ENCODE measurements at regions not wholly inside any gene's neighbourhood (a gene's known extent, or its start where the extent isn't known, plus 50 kb on each side); places are given as distances from the start of the nearest gene placed in this dataset.

- no peaks in the 10 kb centered on the region for H3K36me3 Mint-ChIP-seq (ENCODE audit: low read depth)
- POLR2A ChIA-PET = no interaction called here
- H3K27me3 Mint-ChIP-seq = peaks cover 2% of the 10 kb centered on the region
- CTCF ChIA-PET = no interaction called here
- H3K4me1 Mint-ChIP-seq = no peaks in the 10 kb centered on the region
- H3K4me3 Mint-ChIP-seq = no peak overlapping the region
- peaks cover 4% of the 10 kb centered on the region for H3K9me3 Mint-ChIP-seq
- no peak for DNase-seq
- no peak for ATAC-seq (ENCODE audit: low read depth)
- no peak overlapping the region for H3K27ac Mint-ChIP-seq
- no peak for TF ChIP-seq CTCF (IDR thresholded peaks at IDR 0.05)
- intact Hi-C loops (cut with micrococcal nuclease) = no loop called here
Measured at GRCh38 chr10:47231414-47231813, 68.6 kb upstream of the GDF10 start.

GRCh38 chr10:47233631-47234030 is 66.4 kb upstream of the GDF10 start:
- Mint-ChIP-seq H3K27me3 (no peaks in the 10 kb centered on the region), H3K36me3 (ENCODE audit: low read depth) (no peaks in the 10 kb centered on the region), H3K4me1 (no peaks in the 10 kb centered on the region), H3K9me3 (peaks cover 3% of the 10 kb centered on the region), H3K27ac (no peak overlapping the region), H3K4me3 (no peak overlapping the region)
- ChIA-PET POLR2A (no interaction called here), CTCF (no interaction called here)
- TF ChIP-seq CTCF (IDR thresholded peaks at IDR 0.05) = no peak
- ATAC-seq (ENCODE audit: low read depth) (no peak), DNase-seq (no peak)
- intact Hi-C loops (cut with micrococcal nuclease) = no loop called here

GRCh38 chr10:47235484-47235883 is 64.5 kb upstream of the GDF10 start:
- ChIA-PET CTCF (no interaction called here), POLR2A (no interaction called here)
- Mint-ChIP-seq H3K4me3 (no peak overlapping the region), H3K36me3 (ENCODE audit: low read depth) (no peaks in the 10 kb centered on the region), H3K27me3 (no peaks in the 10 kb centered on the region), H3K27ac (no peak overlapping the region), H3K4me1 (peaks cover 2% of the 10 kb centered on the region), H3K9me3 (no peaks in the 10 kb centered on the region)
- intact Hi-C loops (cut with micrococcal nuclease) = no loop called here
- no peak for DNase-seq
- ATAC-seq (ENCODE audit: low read depth) = no peak
- TF ChIP-seq CTCF (IDR thresholded peaks at IDR 0.05) = no peak

GRCh38 chr10:47237316-47238260 is 62.4 kb upstream of the GDF10 start:
- DNase-seq (no peak), ATAC-seq (ENCODE audit: low read depth) (no peak)
- intact Hi-C loops (cut with micrococcal nuclease) = no loop called here
- ChIA-PET CTCF (no interaction called here), POLR2A (no interaction called here)
- Mint-ChIP-seq H3K4me1 (peaks cover 2% of the 10 kb centered on the region), H3K9me3 (no peaks in the 10 kb centered on the region), H3K36me3 (ENCODE audit: low read depth) (no peaks in the 10 kb centered on the region), H3K4me3 (no peak overlapping the region), H3K27ac (no peak overlapping the region), H3K27me3 (no peaks in the 10 kb centered on the region)
- no peak for TF ChIP-seq CTCF (IDR thresholded peaks at IDR 0.05)

GRCh38 chr10:47238331-47239095 is 61.5 kb upstream of the GDF10 start:
- Mint-ChIP-seq H3K36me3 (ENCODE audit: low read depth) (no peaks in the 10 kb centered on the region), H3K27ac (no peak overlapping the region), H3K4me3 (no peak overlapping the region), H3K9me3 (no peaks in the 10 kb centered on the region), H3K27me3 (no peaks in the 10 kb centered on the region), H3K4me1 (peaks cover 2% of the 10 kb centered on the region)
- POLR2A ChIA-PET = no interaction called here
- DNase-seq = no peak
- no peak for TF ChIP-seq CTCF (IDR thresholded peaks at IDR 0.05)
- ATAC-seq (ENCODE audit: low read depth) = no peak
- intact Hi-C loops (cut with micrococcal nuclease) = no loop called here
- CTCF ChIA-PET = no interaction called here

All from activated B cell treated with CpG ODN at 0.5 μM for 24 hours (primary cell).